Panc1 (cell line): ENCODE measurements at regions not wholly inside any gene's neighbourhood (a gene's known extent, or its start where the extent isn't known, plus 50 kb on each side); places are given as distances from the start of the nearest gene placed in this dataset.

Experiments used
- ATAC-seq: fragments of 200-7000 bp; cut with Tn5 transposase; 2 replicates; pipeline ENCODE4 v1.9.1; 2020; ENCODE audit warnings: mild to moderate bottlenecking, moderate library complexity
- BruUV-seq: library from RNA; stranded (reverse); fragments of 400-500 nt; replicated peaks from 2 replicates; lab custom pipeline; 2021; lab: Mats Ljungman, UMichigan
- CTCF ChIA-PET: fragments of 300-600 bp; sonication (Branson Sonifier 250); formaldehyde crosslinking; loops from one replicate; lab custom pipeline; 2022; ENCODE audit warnings: antibody characterized with exemption; lab: Charles Lee
- POLR2A ChIA-PET: fragments of 300-600 bp; sonication (Branson Sonifier 250); formaldehyde crosslinking; loops from one replicate; lab custom pipeline; 2022; ENCODE audit warnings: antibody characterized with exemption; lab: Charles Lee
- DNase-seq: peaks from one replicate; pipeline ENCODE4 v3.0.0-alpha.2; 2010; ENCODE audit warnings: low read depth, low spot score
- H3K27ac ChIP-seq: 2 replicates; pipeline ENCODE4 v1.5.1; 2011; ENCODE audit warnings: mild to moderate bottlenecking, low read length, inconsistent platforms
- H3K27me3 ChIP-seq: fragments of 200-500 bp; sonication (Bioruptor generic); 2 replicates; pipeline ENCODE4 v1.6.0; 2014; ENCODE audit warnings: low read length, inconsistent platforms; ENCODE audit not compliant: control insufficient read depth, insufficient read depth
- H3K36me3 ChIP-seq: fragments of 200-500 bp; sonication (Bioruptor generic); 2 replicates; pipeline ENCODE4 v1.5.1; 2014; ENCODE audit warnings: inconsistent platforms, mild to moderate bottlenecking, low read length, moderate library complexity; ENCODE audit not compliant: control insufficient read depth, insufficient read depth
- H3K4me1 ChIP-seq: 2 replicates; pipeline ENCODE4 v1.5.1; 2011; ENCODE audit warnings: inconsistent platforms, mild to moderate bottlenecking, low read length, moderate library complexity; ENCODE audit not compliant: control insufficient read depth, insufficient read depth
- H3K4me3 ChIP-seq, 2 experiments: 2 replicates each; pipeline ENCODE4 v1.5.1; 2011 to 2012; ENCODE audit warnings: low read depth in 2 of 2, low read length in 2 of 2, mild to moderate bottlenecking in 2 of 2, inconsistent platforms in 1 of 2, moderate library complexity in 1 of 2
- H3K9me3 ChIP-seq: fragments of 200-500 bp; sonication (Bioruptor generic); 2 replicates; pipeline ENCODE4 v1.5.1; 2014; ENCODE audit warnings: low read depth, mild to moderate bottlenecking, inconsistent platforms, low read length, moderate library complexity; ENCODE audit not compliant: control insufficient read depth, insufficient read depth
- CTCF ChIP-seq: fragments of 450-650 bp; IDR thresholded peaks from 2 replicates; pipeline ENCODE4 v1.5.1; 2017; ENCODE audit warnings: mild to moderate bottlenecking
- POLR2AphosphoS5 ChIP-seq: IDR thresholded peaks from 2 replicates; pipeline ENCODE4 v1.6.1; 2012; ENCODE audit warnings: mild to moderate bottlenecking, low read depth, low read length, moderate library complexity
- REST ChIP-seq, 2 experiments: IDR thresholded peaks; 2 replicates each; pipeline ENCODE4 v1.6.1; 2011 to 2012; ENCODE audit warnings: low read depth in 2 of 2, control low read depth in 1 of 2, low read length in 1 of 2, mild to moderate bottlenecking in 1 of 2, moderate library complexity in 1 of 2; ENCODE audit not compliant: insufficient read depth in 1 of 2
- SIN3A ChIP-seq: IDR thresholded peaks from 2 replicates; pipeline ENCODE4 v1.6.1; 2012; ENCODE audit warnings: low read depth, mild to moderate bottlenecking, low read length, moderate library complexity, borderline replicate concordance; ENCODE audit not compliant: insufficient read depth
- TCF7L2 ChIP-seq: IDR thresholded peaks from 2 replicates; pipeline ENCODE4 v1.6.1; 2011; ENCODE audit warnings: mild to moderate bottlenecking, low read depth, low read length, inconsistent platforms
- in situ Hi-C: cut with HindIII; loops from 2 replicates; pipeline ENCODE4 v1.10.0; 2016; ENCODE audit warnings: low sequenced_read_pairs, low pct_unique_long_range_greater_than_20kb
- intact Hi-C: fragments of 100-400 bp; cut with micrococcal nuclease; formaldehyde crosslinking; loops from one replicate; pipeline ENCODE4 v1.10.0; 2022; ENCODE audit not compliant: unreplicated experiment

- intact Hi-C loops: no loop called here
Observed at GRCh38 chr12:85358715-85359114, 78.7 kb downstream of the ALX1 start.

GRCh38 chr12:85363382-85364190 is 83.6 kb downstream of the ALX1 start:
- no peaks in the 10 kb centered on the region for H3K9me3 ChIP-seq
- POLR2A ChIA-PET: no interaction called here
- TF ChIP-seq SIN3A: no peak
- no peak for TF ChIP-seq REST (IDR thresholded peaks at IDR 0.05; ENCODE audit: insufficient read depth in 1 of 2, low read depth in 2 of 2, low read length in 1 of 2)
- no peak for TF ChIP-seq TCF7L2
- no peak for TF ChIP-seq CTCF
- TF ChIP-seq POLR2AphosphoS5: no peak
- DNase-seq (no peak), ATAC-seq (no peak)
- H3K27ac ChIP-seq: no peak overlapping the region
- intact Hi-C loops: no loop called here
- no peaks in the 10 kb centered on the region for H3K36me3 ChIP-seq
- H3K4me1 ChIP-seq: no peaks in the 10 kb centered on the region
- in situ Hi-C loops: no loop called here
- H3K4me3 ChIP-seq: no peak overlapping the region
- no TSS peak for BruUV-seq
- H3K27me3 ChIP-seq: no peaks in the 10 kb centered on the region
- CTCF ChIA-PET: no interaction called here

More at GRCh38 chr12:85358715-85359114, 78.7 kb downstream of the ALX1 start:
- in situ Hi-C loops: no loop called here
- Histone ChIP-seq H3K9me3 (no peaks in the 10 kb centered on the region), H3K4me1 (no peaks in the 10 kb centered on the region), H3K4me3 (no peak overlapping the region), H3K36me3 (no peaks in the 10 kb centered on the region), H3K27ac (no peak overlapping the region), H3K27me3 (no peaks in the 10 kb centered on the region)
- CTCF ChIA-PET: no interaction called here
- TF ChIP-seq CTCF: no peak
- DNase-seq (no peak), ATAC-seq (no peak)
- POLR2A ChIA-PET: no interaction called here
- no TSS peak for BruUV-seq
